H1 (cell line): ENCODE measurements at regions not wholly inside any gene's neighbourhood (a gene's known extent, or its start where the extent isn't known, plus 50 kb on each side); places are given as distances from the start of the nearest gene placed in this dataset.

Source experiments
- CTCF ChIA-PET: fragments of 300-600 bp; sonication (Branson Sonifier 250); formaldehyde crosslinking; loops from one replicate; lab custom pipeline; 2021; ENCODE audit not compliant: partially characterized antibody; lab: Charles Lee
- POLR2A ChIA-PET: fragments of 300-600 bp; sonication (Branson Sonifier 250); formaldehyde crosslinking; loops from one replicate; lab custom pipeline; 2021; ENCODE audit warnings: inconsistent platforms; ENCODE audit not compliant: partially characterized antibody; lab: Charles Lee
- DNase-seq, 2 experiments: peaks; one replicate each; pipeline versions ENCODE4 v3.0.0 to v3.0.0-alpha.2; 2010 to 2022; ENCODE audit warnings: low spot score in 2 of 2, low read depth in 1 of 2, mixed read lengths in 1 of 2
- FAIRE-seq: peaks from 2 replicates; lab custom pipeline; 2011; peaks lifted over from hg19 to GRCh38; lab: Jason Lieb, UNC
- H2AFZ ChIP-seq: 2 replicates; pipeline ENCODE4 v1.8.1; 2012; ENCODE audit warnings: low read length, inconsistent platforms
- H2AK5ac ChIP-seq: 2 replicates; pipeline ENCODE4 v1.6.1; 2013; ENCODE audit warnings: low read depth, low read length
- H2BK120ac ChIP-seq: replicated peaks from 2 replicates; pipeline ENCODE3; 2013; ENCODE audit warnings: low read depth, low read length, inconsistent platforms
- H2BK12ac ChIP-seq: 2 replicates; pipeline ENCODE4 v1.6.1; 2013; ENCODE audit warnings: low read depth, low read length
- H2BK15ac ChIP-seq: 2 replicates; pipeline ENCODE4 v1.6.1; 2013; ENCODE audit warnings: low read length
- H2BK20ac ChIP-seq: 2 replicates; pipeline ENCODE4 v1.6.1; 2013; ENCODE audit warnings: low read length
- H2BK5ac ChIP-seq: 2 replicates; pipeline ENCODE4 v1.6.1; 2013; ENCODE audit warnings: low read depth, low read length
- H3K14ac ChIP-seq: 2 replicates; pipeline ENCODE4 v1.6.1; 2013; ENCODE audit warnings: inconsistent platforms; ENCODE audit not compliant: insufficient read length
- H3K18ac ChIP-seq: 2 replicates; pipeline ENCODE4 v1.6.1; 2013; ENCODE audit warnings: low read length; ENCODE audit errors: extremely low read depth
- H3K23ac ChIP-seq: 2 replicates; pipeline ENCODE4 v1.6.1; 2013; ENCODE audit warnings: inconsistent platforms; ENCODE audit not compliant: insufficient read length
- H3K23me2 ChIP-seq: 2 replicates; pipeline ENCODE4 v1.6.1; 2013; ENCODE audit warnings: low read depth, low read length
- H3K27ac ChIP-seq: 2 replicates; pipeline ENCODE4 v1.6.1; 2011; ENCODE audit warnings: low read depth, low read length, inconsistent platforms
- H3K27me3 ChIP-seq, 4 experiments: replicated peaks in 1 of 4; 1 replicate in 1 of 4; 2 replicates in 3 of 4; pipeline versions ENCODE4 v1.6.1 to v1.8.1; 2011 to 2013; ENCODE audit warnings: low read length in 3 of 4, mild to moderate bottlenecking in 3 of 4, inconsistent platforms in 2 of 4, mixed read lengths in 2 of 4, moderate library complexity in 1 of 4; ENCODE audit not compliant: control insufficient read depth in 3 of 4, insufficient read depth in 3 of 4; ENCODE audit errors: extremely low read depth in 1 of 4
- H3K36me3 ChIP-seq, 4 experiments: 2 replicates each; pipeline versions ENCODE4 v1.6.1 to v1.8.1; 2011 to 2013; ENCODE audit warnings: mild to moderate bottlenecking in 4 of 4, low read length in 3 of 4, moderate library complexity in 2 of 4, control low read depth in 1 of 4, inconsistent platforms in 1 of 4; ENCODE audit not compliant: insufficient read depth in 4 of 4, control insufficient read depth in 2 of 4
- H3K4ac ChIP-seq: replicated peaks from 2 replicates; pipeline ENCODE3; 2013; ENCODE audit warnings: low read length, low read depth, mixed read lengths, inconsistent platforms; ENCODE audit not compliant: insufficient read length
- H3K4me1 ChIP-seq, 4 experiments: replicated peaks in 1 of 4; 1 replicate in 1 of 4; 2 replicates in 3 of 4; pipeline versions ENCODE4 v1.6.1 to v1.8.1; 2011 to 2013; ENCODE audit warnings: low read length in 3 of 4, inconsistent platforms in 2 of 4, mixed read lengths in 1 of 4; ENCODE audit not compliant: insufficient read depth in 4 of 4, control insufficient read depth in 3 of 4
- H3K4me2 ChIP-seq, 2 experiments: 2 replicates each; pipeline versions ENCODE4 v1.6.1 to v1.8.1; 2011 to 2013; ENCODE audit warnings: low read depth in 2 of 2, low read length in 2 of 2, control low read depth in 1 of 2, inconsistent platforms in 1 of 2, mild to moderate bottlenecking in 1 of 2; ENCODE audit not compliant: insufficient read depth in 1 of 2
- H3K4me3 ChIP-seq, 4 experiments: fragments of 200-600, 300-600 bp in 1 of 4; sonication (generic), shearing (Covaris generic), sonication (Bioruptor Twin) in 1 of 4; 2 replicates each; pipeline versions ENCODE4 v1.5.1 to v1.8.1; 2011 to 2016; ENCODE audit warnings: low read length in 4 of 4, low read depth in 3 of 4, control low read depth in 2 of 4, inconsistent platforms in 2 of 4, mild to moderate bottlenecking in 2 of 4, mixed read lengths in 1 of 4, moderate library complexity in 1 of 4; ENCODE audit not compliant: insufficient read depth in 2 of 4; ENCODE audit errors: extremely low read depth in 1 of 4
- H3K56ac ChIP-seq: replicated peaks from 2 replicates; pipeline ENCODE3; 2013; ENCODE audit warnings: low read depth, mild to moderate bottlenecking, mixed read lengths, low read length, inconsistent platforms; ENCODE audit not compliant: insufficient read length
- H3K79me1 ChIP-seq: 2 replicates; pipeline ENCODE4 v1.6.1; 2013; ENCODE audit warnings: low read depth, low read length, control low read depth
- H3K79me2 ChIP-seq, 2 experiments: 2 replicates each; pipeline versions ENCODE4 v1.6.1 to v1.8.1; 2012 to 2013; ENCODE audit warnings: low read length in 2 of 2, mild to moderate bottlenecking in 2 of 2, inconsistent platforms in 1 of 2; ENCODE audit not compliant: insufficient read depth in 2 of 2, control insufficient read depth in 1 of 2
- H3K9ac ChIP-seq, 4 experiments: replicated peaks in 1 of 4; 1 replicate in 1 of 4; 2 replicates in 3 of 4; pipeline versions ENCODE4 v1.6.1 to v1.8.1; 2011 to 2013; ENCODE audit warnings: low read depth in 3 of 4, low read length in 3 of 4, control low read depth in 2 of 4, mild to moderate bottlenecking in 2 of 4, moderate library complexity in 2 of 4, inconsistent platforms in 1 of 4; ENCODE audit errors: extremely low read depth in 1 of 4
- H3K9me3 ChIP-seq, 2 experiments: 2 replicates each; pipeline versions ENCODE4 v1.6.1 to v1.8.1; 2012 to 2013; ENCODE audit warnings: mild to moderate bottlenecking in 2 of 2, moderate library complexity in 2 of 2, control low read depth in 1 of 2, inconsistent platforms in 1 of 2, low read depth in 1 of 2, low read length in 1 of 2, mixed read lengths in 1 of 2; ENCODE audit not compliant: insufficient read depth in 2 of 2
- H4K20me1 ChIP-seq, 2 experiments: replicated peaks in 1 of 2; 2 replicates each; pipeline versions ENCODE3 to v1.8.1; 2011 to 2013; ENCODE audit warnings: inconsistent platforms in 2 of 2, low read length in 2 of 2, mild to moderate bottlenecking in 1 of 2; ENCODE audit not compliant: insufficient read depth in 2 of 2, control insufficient read depth in 1 of 2
- H4K5ac ChIP-seq: 2 replicates; pipeline ENCODE4 v1.6.1; 2013; ENCODE audit warnings: low read length, low read depth, mixed read lengths, inconsistent platforms; ENCODE audit not compliant: insufficient read length
- H4K8ac ChIP-seq: 2 replicates; pipeline ENCODE4 v1.8.0; 2013; ENCODE audit warnings: mild to moderate bottlenecking, moderate library complexity, low read length, inconsistent platforms; ENCODE audit not compliant: insufficient read depth; ENCODE audit errors: extremely low read depth
- H4K91ac ChIP-seq: replicated peaks from 2 replicates; pipeline ENCODE3; 2013; ENCODE audit warnings: low read length, mixed read lengths, inconsistent platforms; ENCODE audit not compliant: insufficient read length
- CTBP2 ChIP-seq: IDR thresholded peaks from 2 replicates; pipeline ENCODE4 v1.7.0; 2011; ENCODE audit warnings: borderline replicate concordance, mild to moderate bottlenecking, moderate library complexity, mixed read lengths, low read length; ENCODE audit not compliant: insufficient read depth, insufficient read length
- HDAC6 ChIP-seq: IDR thresholded peaks from one replicate; pipeline ENCODE4 v1.7.1; 2012; ENCODE audit warnings: low read depth, mild to moderate bottlenecking, inconsistent platforms, low read length, moderate library complexity
- JUND ChIP-seq: IDR thresholded peaks from 2 replicates; pipeline ENCODE4 v1.6.1; 2011; ENCODE audit warnings: mild to moderate bottlenecking, improper control_type of control experiment, low read length
- MAX ChIP-seq: IDR thresholded peaks from 2 replicates; pipeline ENCODE4 v1.6.1; 2012; ENCODE audit warnings: inconsistent platforms
- PHF8 ChIP-seq: fragments of 200-600 bp; sonication (generic); conservative IDR thresholded peaks from 2 replicates; pipeline ENCODE4 v1.7.1; 2012; ENCODE audit warnings: low read depth, mild to moderate bottlenecking, inconsistent platforms, low read length, moderate library complexity
- RXRA ChIP-seq: IDR thresholded peaks from 2 replicates; pipeline ENCODE4 v1.6.1; 2011; ENCODE audit warnings: low read depth, mild to moderate bottlenecking, low read length, moderate library complexity; ENCODE audit not compliant: insufficient read depth
- TEAD4 ChIP-seq: IDR thresholded peaks from 2 replicates; pipeline ENCODE4 v1.6.1; 2012; ENCODE audit warnings: low read depth, low read length, inconsistent platforms, mixed read lengths
- USF2 ChIP-seq: IDR thresholded peaks from 2 replicates; pipeline ENCODE4 v1.6.1; 2011; ENCODE audit warnings: low read length, improper control_type of control experiment
- WGBS, 2 experiments: shearing (Covaris generic) in 1 of 2; methylation state at CpG; one replicate each; pipeline versions ENCODE4 v1.1.6 to v1.1.7; 2013 to 2015; ENCODE audit warnings: low lambda C conversion rate in 2 of 2, mixed read lengths in 2 of 2, inconsistent platforms in 1 of 2, low coverage in 1 of 2, missing lambda C conversion rate in 1 of 2; ENCODE audit not compliant: insufficient replicate concordance in 2 of 2, insufficient coverage in 1 of 2, insufficient read length in 1 of 2; ENCODE audit errors: extremely low coverage in 1 of 2, missing lambda C conversion rate in 1 of 2; 5-methylcytosine and 5-hydroxymethylcytosine counted together

- Histone ChIP-seq H3K36me3 (no peaks in the 10 kb centered on the region), H3K27me3 (no peaks in the 10 kb centered on the region), H3K9me3 (no peaks in the 10 kb centered on the region; a peak in 1 of 4 replicates), H3K79me2 (no peaks in the 10 kb centered on the region), H4K20me1 (no peaks in the 10 kb centered on the region), H4K5ac (no peak overlapping the region), H3K4me2 (no peak overlapping the region), H2AK5ac (no peak overlapping the region), H3K9ac (no peak overlapping the region), H4K91ac (no peak overlapping the region), H3K23ac (no peak overlapping the region), H2BK5ac (no peak overlapping the region), H3K79me1 (no peaks in the 10 kb centered on the region), H3K4me3 (no peak overlapping the region), H3K18ac (no peak overlapping the region), H4K8ac (no peak overlapping the region), H2AFZ (peak overlapping the region; percentile 54; the same call in 1 of the 2 replicates), H2BK20ac (no peak overlapping the region), H2BK12ac (no peak overlapping the region), H3K14ac (no peak overlapping the region), H2BK120ac (no peak overlapping the region), H3K4me1 (peaks cover 0 to 11% (median 5%) of the 10 kb centered on the region in 4 experiments; a peak in 4 of 7 replicates), H3K4ac (no peak overlapping the region), H3K27ac (no peak overlapping the region), H3K23me2 (no peaks in the 10 kb centered on the region), H3K56ac (no peak overlapping the region), H2BK15ac (no peak overlapping the region)
- WGBS, 2 experiments: 73% methylated on average over 8 of the region's 8 CpGs; no CpG with 5 or more reads in 1 of the 2 experiments
- DNase-seq: no peak
- ChIA-PET POLR2A (interaction anchor here (0.5 to 2.3 kb wide), 3 partner anchors 8 to 622 kb away, joined by 3 to 6 read pairs (median 4); no protein-coding TSS in a partner anchor), CTCF (interaction anchor here (0.5 to 1.4 kb wide), 4 partner anchors 44 to 184 kb away, joined by 3 read pairs; no protein-coding TSS in a partner anchor)
- no peak for TF ChIP-seq JUND
- no peak for TF ChIP-seq CTBP2
- no peak for TF ChIP-seq MAX
- no peak for TF ChIP-seq PHF8
- no peak for TF ChIP-seq HDAC6
- TF ChIP-seq USF2: peak; percentile 72
- TF ChIP-seq TEAD4: peak; percentile 86
- no peak for TF ChIP-seq RXRA
- peak; percentile 68 for FAIRE-seq
Measured at GRCh38 chr9:2411459-2412215, 209.9 kb upstream of the VLDLR start.
